A549 (cell line): ENCODE measurements at regions not wholly inside any gene's neighbourhood (a gene's known extent, or its start where the extent isn't known, plus 50 kb on each side); places are given as distances from the start of the nearest gene placed in this dataset.

Experiments used
- CEBPB ChIP-seq, 2 experiments: fragments of >200 bp in 1 of 2; sonication (Bioruptor Twin) in 1 of 2; formaldehyde crosslinking in 1 of 2; IDR thresholded peaks; 2 replicates each; pipeline ENCODE4 v1.6.1; 2012 to 2016
- RFX5 ChIP-seq: fragments of 450-650 bp; IDR thresholded peaks from 2 replicates; pipeline ENCODE4 v1.7.1; 2014; ENCODE audit warnings: antibody characterized with exemption, mild to moderate bottlenecking, moderate library complexity
- RNF2 ChIP-seq: fragments of 200-600 bp; sonication (generic); IDR thresholded peaks from 2 replicates; pipeline ENCODE4 v1.6.1; 2016; ENCODE audit warnings: low read depth, mild to moderate bottlenecking, antibody characterized with exemption, moderate library complexity, borderline replicate concordance
- TF ChIP-seq, protein P1 (sequence below): fragments of >200 bp; sonication (Bioruptor Twin); formaldehyde crosslinking; IDR thresholded peaks from 3 replicates; pipeline ENCODE4 v1.5.1; 2016
- TF ChIP-seq, protein P2 (sequence below): IDR thresholded peaks from 2 replicates; pipeline ENCODE4 v1.6.1; 2012; ENCODE audit warnings: low read depth, borderline replicate concordance

DNA sequence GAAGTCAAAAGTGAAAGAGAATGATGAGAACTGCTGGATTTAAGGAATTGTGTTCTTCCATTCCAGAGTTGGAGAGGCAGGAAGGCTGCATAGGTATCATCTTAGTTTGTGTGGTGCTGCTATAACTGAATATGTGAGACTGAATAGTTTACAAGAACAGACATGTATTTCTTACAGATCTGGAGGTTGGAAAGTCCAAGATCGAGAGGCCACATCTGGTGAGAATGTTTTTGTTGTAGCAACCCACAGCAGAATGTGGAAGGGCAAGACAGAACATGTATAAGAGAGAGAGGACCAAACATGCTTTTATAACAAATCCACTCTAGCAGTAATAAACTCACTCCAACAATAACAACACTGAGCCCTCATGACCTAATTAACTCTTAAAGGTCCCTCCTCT, 408.6 kb downstream of the FAM47B start:
- TF ChIP-seq RFX5 (no peak), RNF2 (no peak), CEBPB (IDR thresholded peaks at IDR 0.05) (no peak)
- TF ChIP-seq, protein P1, sequence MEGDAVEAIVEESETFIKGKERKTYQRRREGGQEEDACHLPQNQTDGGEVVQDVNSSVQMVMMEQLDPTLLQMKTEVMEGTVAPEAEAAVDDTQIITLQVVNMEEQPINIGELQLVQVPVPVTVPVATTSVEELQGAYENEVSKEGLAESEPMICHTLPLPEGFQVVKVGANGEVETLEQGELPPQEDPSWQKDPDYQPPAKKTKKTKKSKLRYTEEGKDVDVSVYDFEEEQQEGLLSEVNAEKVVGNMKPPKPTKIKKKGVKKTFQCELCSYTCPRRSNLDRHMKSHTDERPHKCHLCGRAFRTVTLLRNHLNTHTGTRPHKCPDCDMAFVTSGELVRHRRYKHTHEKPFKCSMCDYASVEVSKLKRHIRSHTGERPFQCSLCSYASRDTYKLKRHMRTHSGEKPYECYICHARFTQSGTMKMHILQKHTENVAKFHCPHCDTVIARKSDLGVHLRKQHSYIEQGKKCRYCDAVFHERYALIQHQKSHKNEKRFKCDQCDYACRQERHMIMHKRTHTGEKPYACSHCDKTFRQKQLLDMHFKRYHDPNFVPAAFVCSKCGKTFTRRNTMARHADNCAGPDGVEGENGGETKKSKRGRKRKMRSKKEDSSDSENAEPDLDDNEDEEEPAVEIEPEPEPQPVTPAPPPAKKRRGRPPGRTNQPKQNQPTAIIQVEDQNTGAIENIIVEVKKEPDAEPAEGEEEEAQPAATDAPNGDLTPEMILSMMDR = no peak
- TF ChIP-seq, protein P2, sequence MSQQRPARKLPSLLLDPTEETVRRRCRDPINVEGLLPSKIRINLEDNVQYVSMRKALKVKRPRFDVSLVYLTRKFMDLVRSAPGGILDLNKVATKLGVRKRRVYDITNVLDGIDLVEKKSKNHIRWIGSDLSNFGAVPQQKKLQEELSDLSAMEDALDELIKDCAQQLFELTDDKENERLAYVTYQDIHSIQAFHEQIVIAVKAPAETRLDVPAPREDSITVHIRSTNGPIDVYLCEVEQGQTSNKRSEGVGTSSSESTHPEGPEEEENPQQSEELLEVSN = no peak
